IPS DF 6.9 (cell line): ENCODE measurements at regions not wholly inside any gene's neighbourhood (a gene's known extent, or its start where the extent isn't known, plus 50 kb on each side); places are given as distances from the start of the nearest gene placed in this dataset.
"Not testable (repeated sequence)": the region's sequence is repeated elsewhere in the genome, so short reads cannot be mapped to it uniquely, and the experiment has no call there.

Experiments
- DNase-seq: peaks from one replicate; pipeline ENCODE4 v3.0.0-alpha.2; 2013; ENCODE audit warnings: low read depth, low spot score
- H3K27ac ChIP-seq: one replicate; pipeline ENCODE4 v1.5.1; 2013; ENCODE audit warnings: low read length, control low read depth
- H3K27me3 ChIP-seq: 2 replicates; pipeline ENCODE4 v1.6.1; 2013; ENCODE audit warnings: mild to moderate bottlenecking, low read length; ENCODE audit not compliant: control insufficient read depth, insufficient read depth
- H3K36me3 ChIP-seq: 2 replicates; pipeline ENCODE4 v1.6.1; 2013; ENCODE audit warnings: low read length; ENCODE audit not compliant: control insufficient read depth, insufficient read depth
- H3K4me1 ChIP-seq: 2 replicates; pipeline ENCODE4 v1.6.1; 2013; ENCODE audit warnings: low read length; ENCODE audit not compliant: control insufficient read depth, insufficient read depth
- H3K4me3 ChIP-seq: 2 replicates; pipeline ENCODE4 v1.5.1; 2013; ENCODE audit warnings: mild to moderate bottlenecking, low read length
- H3K9me3 ChIP-seq: 2 replicates; pipeline ENCODE4 v1.6.1; 2013; ENCODE audit warnings: low read length, inconsistent platforms; ENCODE audit not compliant: control insufficient read depth, insufficient read depth
- WGBS: extraction: QIAGEN DNeasy Blood & Tissue Kit; methylation state at CpG from one replicate; pipeline ENCODE4 v1.1.7; 2013; ENCODE audit warnings: mixed read lengths, missing lambda C conversion rate; ENCODE audit not compliant: insufficient read length, insufficient coverage; 5-methylcytosine and 5-hydroxymethylcytosine counted together

DNA sequence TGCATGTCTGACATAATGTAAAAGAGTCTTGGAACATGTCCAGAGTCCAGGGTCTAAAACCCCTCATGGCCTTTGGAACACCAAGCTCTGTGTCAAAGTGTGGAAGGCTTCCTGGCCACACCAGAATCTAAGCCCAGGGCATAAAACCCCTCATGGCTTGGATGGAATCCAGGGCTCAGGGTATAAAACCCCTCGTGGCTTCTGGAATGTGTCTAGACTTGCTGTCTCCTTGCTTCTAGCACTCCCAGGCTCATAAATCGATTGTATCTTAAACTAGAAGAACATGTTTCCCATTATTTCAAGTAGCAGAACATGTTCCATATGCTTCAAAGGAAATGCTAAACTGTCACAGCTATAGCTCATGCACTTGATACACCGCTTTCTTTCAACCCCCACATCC is 504.1 kb upstream of the SYNCRIP start:
- H3K4me1 ChIP-seq, H3K9me3 ChIP-seq, H3K4me3 ChIP-seq, H3K27ac ChIP-seq, H3K27me3 ChIP-seq, DNase-seq, H3K36me3 ChIP-seq: not testable (repeated sequence)
- no CpG with 5 or more reads among the region's 3 CpGs for WGBS

DNA sequence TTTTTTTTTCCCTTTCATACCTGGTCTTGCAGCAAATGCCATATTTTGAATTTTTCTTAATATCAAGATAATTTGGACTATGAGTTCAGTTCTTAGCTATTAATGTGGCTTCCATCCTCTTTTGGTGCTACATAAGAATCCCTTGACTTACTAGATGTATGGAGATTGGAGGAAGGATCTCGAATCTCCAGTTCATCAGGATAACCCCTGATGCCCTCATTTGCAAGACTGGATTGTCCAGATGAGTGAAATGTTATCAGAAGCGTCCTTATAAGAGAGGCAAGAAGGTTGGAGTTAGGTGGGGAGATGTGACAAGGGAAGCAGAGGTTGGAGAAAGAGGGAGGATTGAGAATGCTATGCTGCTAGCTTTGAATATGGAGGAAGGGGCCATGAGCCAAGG is 499.6 kb upstream of the SYNCRIP start:
- no peaks in the 10 kb centered on the region for H3K9me3 ChIP-seq
- H3K27ac ChIP-seq: no peak overlapping the region
- H3K4me3 ChIP-seq: no peak overlapping the region
- WGBS: no CpG with 5 or more reads among the region's 2 CpGs
- DNase-seq: no peak
- no peaks in the 10 kb centered on the region for H3K4me1 ChIP-seq
- no peaks in the 10 kb centered on the region for H3K36me3 ChIP-seq
- no peaks in the 10 kb centered on the region for H3K27me3 ChIP-seq

DNA sequence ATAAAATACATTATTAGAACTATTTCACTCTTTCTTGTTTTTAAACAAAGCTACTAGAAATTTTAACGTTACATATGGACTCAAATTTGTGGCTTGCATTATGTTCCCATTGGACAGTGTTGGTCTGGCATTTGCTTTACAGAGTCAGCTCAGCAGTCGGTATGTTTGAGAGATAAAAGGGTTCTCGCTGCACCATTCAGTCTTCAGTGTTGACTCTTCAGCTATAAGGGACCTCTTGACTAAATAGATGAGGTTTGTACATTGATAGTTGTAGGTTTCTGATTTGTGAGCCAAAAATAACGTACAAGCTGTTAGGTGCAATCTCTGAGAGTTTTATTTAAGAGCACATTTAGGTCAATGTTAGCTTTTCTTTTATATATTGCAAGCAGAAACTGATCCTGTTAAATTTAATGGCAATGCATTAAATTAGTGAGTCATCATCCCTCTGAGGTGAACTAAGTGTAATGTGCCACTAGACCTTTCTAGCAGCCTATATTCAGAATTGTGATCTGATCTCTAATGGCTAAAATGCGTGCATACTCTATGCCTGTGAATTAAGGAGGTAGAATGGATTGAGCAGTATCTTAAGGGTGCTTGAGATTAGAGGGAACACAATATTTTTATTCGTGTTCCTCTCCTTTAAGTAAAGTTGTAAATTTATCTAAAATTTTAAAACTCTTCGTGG is 485.6 kb upstream of the SYNCRIP start:
- Histone ChIP-seq H3K27ac (no peak overlapping the region), H3K27me3 (no peaks in the 10 kb centered on the region), H3K4me3 (no peak overlapping the region), H3K9me3 (no peaks in the 10 kb centered on the region), H3K4me1 (no peaks in the 10 kb centered on the region), H3K36me3 (no peaks in the 10 kb centered on the region)
- DNase-seq: no peak
- no CpG with 5 or more reads among the region's 7 CpGs for WGBS

DNA sequence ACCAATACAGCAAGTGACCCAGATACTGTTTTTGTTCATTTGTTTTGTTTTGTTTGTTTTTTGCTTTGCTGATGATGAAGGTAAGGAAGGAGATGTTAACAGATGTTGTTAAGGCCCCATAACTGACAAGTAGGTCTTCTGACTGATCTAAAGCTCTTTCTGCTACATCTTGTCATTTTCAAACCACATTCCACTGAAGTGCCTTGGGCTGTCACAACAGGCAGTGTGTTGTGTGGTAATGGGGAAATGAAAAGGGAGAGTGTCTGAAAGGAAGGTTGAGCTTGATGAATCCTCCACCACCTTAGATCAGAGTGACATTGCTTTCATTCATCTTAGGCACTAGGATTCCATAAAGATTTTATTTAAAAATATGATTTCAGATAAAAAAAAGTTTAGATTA is 479.4 kb upstream of the SYNCRIP start:
- no peak for DNase-seq
- no peak overlapping the region for H3K27ac ChIP-seq
- H3K27me3 ChIP-seq: no peaks in the 10 kb centered on the region
- H3K4me1 ChIP-seq: no peaks in the 10 kb centered on the region
- no peaks in the 10 kb centered on the region for H3K36me3 ChIP-seq
- no peaks in the 10 kb centered on the region for H3K9me3 ChIP-seq
- no peak overlapping the region for H3K4me3 ChIP-seq

DNA sequence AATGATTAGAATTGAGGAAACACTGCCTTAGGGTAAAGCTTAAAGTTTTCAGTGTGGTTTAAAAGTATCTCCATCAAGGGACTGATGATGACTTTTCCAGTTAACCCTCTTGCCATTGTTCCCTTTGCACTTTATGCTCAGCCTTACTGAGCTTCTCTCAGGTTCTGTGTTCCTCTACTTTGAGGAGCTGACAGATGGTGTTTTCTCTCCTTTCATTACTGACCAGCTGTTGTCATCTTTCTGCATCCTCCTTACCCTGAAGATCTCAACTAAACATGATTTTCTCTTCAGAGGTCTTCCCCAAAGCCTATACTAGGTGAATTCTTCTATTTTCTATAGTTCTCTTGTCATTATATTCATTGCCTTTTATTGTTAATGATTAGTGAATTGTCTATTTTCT is 475.6 kb upstream of the SYNCRIP start:
- no peaks in the 10 kb centered on the region for H3K4me1 ChIP-seq
- no peaks in the 10 kb centered on the region for H3K27me3 ChIP-seq
- H3K27ac ChIP-seq: no peak overlapping the region
- DNase-seq: no peak
- no peak overlapping the region for H3K4me3 ChIP-seq
- no peaks in the 10 kb centered on the region for H3K36me3 ChIP-seq
- H3K9me3 ChIP-seq: no peaks in the 10 kb centered on the region

DNA sequence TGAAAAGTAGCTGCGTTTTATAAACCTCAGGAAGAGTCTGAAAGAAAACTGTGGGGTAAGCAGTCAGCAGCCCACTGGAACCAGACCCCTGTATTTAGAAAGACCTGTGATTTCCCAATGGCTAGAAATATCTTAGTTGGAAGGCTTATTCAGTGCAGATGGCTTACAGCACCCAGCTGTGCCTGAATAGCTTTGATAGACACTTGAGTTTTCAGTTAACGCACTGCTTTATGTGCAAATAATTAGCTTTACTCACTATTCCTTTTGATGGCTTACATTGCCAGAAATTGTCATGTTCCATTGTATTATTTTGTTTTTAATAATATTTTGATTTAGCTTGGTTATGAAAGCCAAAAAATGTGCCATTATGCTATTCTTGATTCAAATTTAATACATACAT is 465.3 kb upstream of the SYNCRIP start:
- Histone ChIP-seq H3K4me1 (no peaks in the 10 kb centered on the region), H3K9me3 (no peaks in the 10 kb centered on the region), H3K4me3 (no peak overlapping the region), H3K36me3 (no peaks in the 10 kb centered on the region), H3K27ac (no peak overlapping the region), H3K27me3 (no peaks in the 10 kb centered on the region)
- no peak for DNase-seq
- no CpG with 5 or more reads among the region's 2 CpGs for WGBS

DNA sequence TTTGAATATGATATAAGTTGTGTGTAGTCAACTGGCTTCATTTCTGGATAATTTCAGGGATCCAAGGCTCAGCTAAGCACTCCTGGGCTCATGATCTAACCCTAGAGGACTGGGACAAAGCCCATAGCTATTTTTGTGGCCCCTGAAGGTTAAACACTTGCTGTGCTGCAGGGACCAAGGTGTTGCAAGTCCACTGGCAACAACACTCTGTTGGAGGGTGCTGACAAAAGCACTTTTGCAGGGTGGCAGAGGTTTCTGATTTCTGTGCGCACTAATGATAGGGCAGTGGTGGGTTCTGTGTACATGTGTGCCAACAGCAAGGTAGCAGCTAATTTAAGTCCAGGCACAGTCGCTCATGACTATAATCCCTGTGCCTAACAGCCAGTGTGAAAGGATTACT is 445.3 kb upstream of the SYNCRIP start:
- Histone ChIP-seq H3K27me3 (no peaks in the 10 kb centered on the region), H3K4me3 (no peak overlapping the region), H3K36me3 (no peaks in the 10 kb centered on the region), H3K9me3 (no peaks in the 10 kb centered on the region), H3K4me1 (no peaks in the 10 kb centered on the region), H3K27ac (no peak overlapping the region)
- DNase-seq: no peak
- no CpG with 5 or more reads among the region's 2 CpGs for WGBS

DNA sequence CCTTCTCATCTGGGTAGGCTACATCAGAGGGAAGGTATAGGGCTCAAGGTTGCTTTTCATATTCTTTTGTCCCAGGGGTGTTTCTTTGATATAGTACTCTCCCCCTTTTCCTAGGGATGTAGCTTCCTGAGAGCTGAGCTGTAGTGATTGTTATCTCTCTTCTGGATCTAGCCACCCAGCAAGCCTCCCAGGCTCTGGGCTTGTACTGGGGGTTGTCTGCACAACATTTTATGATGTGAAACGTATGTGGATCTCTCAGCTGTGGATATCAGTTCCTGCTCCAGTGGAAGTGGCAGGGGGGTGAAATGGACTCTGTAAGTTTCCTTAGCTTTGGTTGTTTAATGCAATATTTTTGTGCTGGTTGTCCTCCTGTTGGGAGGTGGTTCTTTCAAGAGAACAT is 437.3 kb upstream of the SYNCRIP start:
- Histone ChIP-seq H3K27ac (no peak overlapping the region), H3K27me3 (no peaks in the 10 kb centered on the region), H3K4me1 (no peaks in the 10 kb centered on the region), H3K36me3 (no peaks in the 10 kb centered on the region), H3K4me3 (no peak overlapping the region), H3K9me3 (no peaks in the 10 kb centered on the region)
- no CpG with 5 or more reads among the region's 1 CpG for WGBS
- DNase-seq: no peak

DNA sequence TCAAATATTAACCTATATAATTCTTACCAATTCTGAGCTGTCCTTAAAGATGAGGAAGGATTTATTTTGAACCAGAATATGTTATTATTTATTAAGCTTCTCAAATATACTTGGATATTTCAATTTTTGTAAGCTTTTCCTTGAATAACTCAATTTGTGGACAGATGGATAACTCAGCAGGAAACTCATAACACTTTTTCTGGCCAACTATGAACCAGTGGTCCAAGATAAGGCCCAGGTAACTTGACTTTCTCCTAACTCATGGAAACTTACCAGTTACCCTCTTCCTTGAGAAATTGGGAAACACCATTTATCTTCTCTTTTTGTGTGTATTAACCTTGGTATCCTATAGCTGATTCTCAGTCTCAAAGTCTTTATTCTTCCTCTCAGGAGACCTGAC is 427.5 kb upstream of the SYNCRIP start:
- Histone ChIP-seq H3K4me1 (no peaks in the 10 kb centered on the region; the same call in 1 of the 2 replicates), H3K27ac (no peak overlapping the region), H3K27me3 (no peaks in the 10 kb centered on the region), H3K4me3 (no peak overlapping the region), H3K9me3 (no peaks in the 10 kb centered on the region), H3K36me3 (no peaks in the 10 kb centered on the region)
- DNase-seq: no peak

DNA sequence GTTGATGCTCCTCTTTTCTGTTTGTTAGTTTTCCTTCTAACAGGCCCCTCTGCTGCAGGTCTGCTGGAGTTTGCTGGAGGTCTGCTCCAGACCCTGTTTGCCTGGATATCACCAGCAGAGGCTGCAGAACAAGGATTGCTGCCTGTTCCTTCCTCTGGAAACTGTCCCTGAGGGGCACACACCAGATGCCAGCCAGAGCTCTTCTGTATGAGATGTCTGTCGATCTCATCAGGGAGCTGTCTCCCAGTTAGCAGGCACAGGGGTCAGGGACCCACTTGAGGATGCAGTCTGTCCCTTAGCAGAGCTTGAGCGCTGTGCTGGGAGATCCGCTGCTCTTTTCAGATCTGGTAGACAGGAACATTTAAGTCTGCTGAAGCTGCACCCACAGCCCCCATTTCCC is 422.3 kb upstream of the SYNCRIP start:
- DNase-seq, H3K9me3 ChIP-seq, H3K36me3 ChIP-seq, H3K4me3 ChIP-seq, H3K4me1 ChIP-seq, H3K27ac ChIP-seq, H3K27me3 ChIP-seq: not testable (repeated sequence)
- WGBS: no CpG with 5 or more reads among the region's 3 CpGs

DNA sequence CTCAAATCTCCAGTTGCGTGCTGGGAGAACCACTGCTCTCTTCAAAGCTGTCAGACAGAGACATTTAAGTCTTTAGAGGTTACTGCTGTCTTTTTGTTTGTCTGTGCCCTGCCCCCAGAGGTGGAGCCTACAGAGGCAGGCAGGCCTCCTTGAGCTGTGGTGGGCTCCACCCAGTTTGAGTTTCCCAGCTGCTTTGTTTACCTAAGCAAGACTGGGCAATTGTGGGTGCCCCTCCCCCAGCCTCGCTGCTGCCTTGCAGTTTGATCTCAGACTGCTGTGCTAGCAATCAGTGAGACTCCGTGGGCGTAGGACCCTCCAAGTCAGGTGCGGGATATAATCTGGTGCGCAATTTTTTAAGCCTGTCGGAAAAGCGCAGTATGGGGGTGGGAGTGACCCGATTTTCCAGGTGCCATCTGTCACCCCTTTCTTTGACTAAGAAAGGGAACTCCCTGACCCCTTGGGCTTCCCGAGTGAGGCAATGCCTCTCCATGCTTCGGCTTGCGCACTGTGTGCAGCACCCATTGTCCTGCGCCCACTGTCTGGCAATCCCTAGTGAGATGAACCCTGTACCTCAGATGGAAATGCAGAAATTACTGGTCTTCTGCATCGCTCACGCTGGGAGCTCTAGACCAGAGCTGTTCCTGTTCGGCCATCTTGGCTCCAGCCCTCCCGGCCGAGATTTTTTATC is 414.8 kb upstream of the SYNCRIP start:
- not testable (repeated sequence) for H3K27me3 ChIP-seq, H3K9me3 ChIP-seq, H3K27ac ChIP-seq, H3K4me3 ChIP-seq, H3K36me3 ChIP-seq, DNase-seq, H3K4me1 ChIP-seq
- no CpG with 5 or more reads among the region's 18 CpGs for WGBS
